MM.1S (cell line): ENCODE measurements at regions not wholly inside any gene's neighbourhood (a gene's known extent, or its start where the extent isn't known, plus 50 kb on each side); places are given as distances from the start of the nearest gene placed in this dataset.

Source experiments
- CTCF ChIP-seq: fragments of 300-600 bp; sonication (generic); IDR thresholded peaks from 2 replicates; pipeline ENCODE4 v1.5.1; 2016; ENCODE audit warnings: antibody characterized with exemption, low read length, mixed read lengths
- EZH2 ChIP-seq: fragments of 300-600 bp; sonication (generic); optimal IDR thresholded peaks from 2 replicates; pipeline ENCODE3; 2017; ENCODE audit warnings: low read depth, mild to moderate bottlenecking, antibody characterized with exemption, low read length, mixed read lengths
- EZH2phosphoT487 ChIP-seq: fragments of 300-600 bp; sonication (generic); IDR thresholded peaks from 2 replicates; pipeline ENCODE4 v1.6.1; 2018; ENCODE audit warnings: antibody characterized with exemption, low read length

- TF ChIP-seq CTCF (no peak), EZH2 (no peak), EZH2phosphoT487 (no peak)
These were observed 148.5 kb upstream of the BEND6 start for GRCh38 chr6:56806368-56806767.
